Astrocyte (in vitro differentiated cells and primary cell): ENCODE measurements at regions not wholly inside any gene's neighbourhood (a gene's known extent, or its start where the extent isn't known, plus 50 kb on each side); places are given as distances from the start of the nearest gene placed in this dataset.

Experiments
- CTCF ChIP-seq: IDR thresholded peaks from 2 replicates; pipeline ENCODE4 v1.5.1; 2011; ENCODE audit warnings: low read depth, mild to moderate bottlenecking, inconsistent platforms, low read length, moderate library complexity; ENCODE audit not compliant: insufficient read depth
- EZH2 ChIP-seq: IDR thresholded peaks from 2 replicates; pipeline ENCODE4 v1.6.1; 2012; ENCODE audit warnings: mild to moderate bottlenecking, low read length, inconsistent platforms; ENCODE audit not compliant: insufficient read depth

GRCh38 chr5:56650386-56650785 lies 165.0 kb upstream of the MAP3K1 start:
- TF ChIP-seq CTCF (no peak), EZH2 (no peak)
